HepG2 (cell line): ENCODE measurements at regions not wholly inside any gene's neighbourhood (a gene's known extent, or its start where the extent isn't known, plus 50 kb on each side); places are given as distances from the start of the nearest gene placed in this dataset.

ENCODE experiments used
- ATAC-seq: fragments of 200-7000 bp; cut with Tn5 transposase; 3 replicates; pipeline ENCODE4 v1.9.1; 2020; ENCODE audit warnings: mild to moderate bottlenecking, moderate library complexity
- BruUV-seq: library from RNA; stranded (reverse); fragments of 400-500 nt; replicated peaks from 2 replicates; lab custom pipeline; 2021; lab: Mats Ljungman, UMichigan
- CTCF ChIA-PET: fragments of 300-600 bp; formaldehyde crosslinking; extraction: SDS; loops from one replicate; lab custom pipeline; 2021; ENCODE audit warnings: low total read pairs, inconsistent platforms, low intra/inter-chr PET ratio; lab: Yijun Ruan, JAX
- POLR2A ChIA-PET: fragments of 350-600 bp; sonication (Branson Sonifier 250); formaldehyde crosslinking; loops from one replicate; lab custom pipeline; 2020; ENCODE audit warnings: antibody characterized with exemption, inconsistent platforms; lab: Yijun Ruan, JAX
- DNase-seq: peaks from one replicate; pipeline ENCODE4 v3.0.0-alpha.2; 2015; ENCODE audit warnings: low spot score
- FAIRE-seq: peaks from 3 replicates; lab custom pipeline; 2011; peaks lifted over from hg19 to GRCh38; lab: Jason Lieb, UNC
- H2AFZ ChIP-seq: one replicate; pipeline ENCODE4 v1.6.1; 2011; ENCODE audit warnings: low read length, inconsistent platforms
- H3K27ac ChIP-seq: fragments of 300-600 bp; 3 replicates; pipeline ENCODE4 v1.8.0; 2011; ENCODE audit warnings: mixed run types, mild to moderate bottlenecking, mixed read lengths, low read length, inconsistent platforms; ENCODE audit not compliant: insufficient read depth; ENCODE audit errors: extremely low read length
- H3K27me3 ChIP-seq, 2 experiments: fragments of 200-600 bp in 1 of 2; 2 replicates in 1 of 2; 3 replicates in 1 of 2; pipeline versions ENCODE4 v1.6.0 to v1.8.0; 2011; ENCODE audit warnings: low read length in 2 of 2, mild to moderate bottlenecking in 2 of 2, moderate library complexity in 2 of 2, inconsistent platforms in 1 of 2; ENCODE audit not compliant: insufficient read depth in 2 of 2, control insufficient read depth in 1 of 2
- H3K36me3 ChIP-seq, 2 experiments: fragments of 200-600 bp in 1 of 2; replicated peaks in 1 of 2; 2 replicates in 1 of 2; 3 replicates in 1 of 2; pipeline versions ENCODE4 v1.5.1 to v1.8.0; 2011; ENCODE audit warnings: low read length in 2 of 2, inconsistent platforms in 1 of 2; ENCODE audit not compliant: insufficient read depth in 2 of 2, control insufficient read depth in 1 of 2
- H3K4me1 ChIP-seq: 2 replicates; pipeline ENCODE4 v1.5.1; 2012; ENCODE audit warnings: low read length, inconsistent platforms; ENCODE audit not compliant: insufficient read depth
- H3K4me2 ChIP-seq: 2 replicates; pipeline ENCODE4 v1.6.0; 2011; ENCODE audit warnings: low read depth, low read length, inconsistent platforms
- H3K4me3 ChIP-seq, 3 experiments: fragments of 200-600 bp in 1 of 3; sonication (generic), shearing (Covaris generic) in 1 of 3; replicated peaks in 1 of 3; 2 replicates each; pipeline ENCODE4 v1.5.1; 2011 to 2016; ENCODE audit warnings: low read length in 3 of 3, inconsistent platforms in 2 of 3, low read depth in 2 of 3, mild to moderate bottlenecking in 2 of 3, control low read depth in 1 of 3, mixed read lengths in 1 of 3; ENCODE audit not compliant: insufficient read depth in 1 of 3
- H3K79me2 ChIP-seq: one replicate; pipeline ENCODE4 v1.6.1; 2011; ENCODE audit warnings: low read length, inconsistent platforms; ENCODE audit not compliant: insufficient read depth
- H3K9ac ChIP-seq: 2 replicates; pipeline ENCODE4 v1.6.0; 2011; ENCODE audit warnings: mild to moderate bottlenecking, low read depth, low read length, inconsistent platforms; ENCODE audit not compliant: insufficient read depth
- H3K9me3 ChIP-seq: 2 replicates; pipeline ENCODE4 v1.5.1; 2012; ENCODE audit warnings: mild to moderate bottlenecking, low read length
- H4K20me1 ChIP-seq: 2 replicates; pipeline ENCODE4 v1.6.0; 2011; ENCODE audit warnings: inconsistent platforms, mild to moderate bottlenecking, low read length, moderate library complexity; ENCODE audit not compliant: insufficient read depth
- SMAD3 ChIP-seq: sonication (generic); formaldehyde crosslinking; IDR thresholded peaks from 2 replicates; pipeline ENCODE4 v1.4.0; 2020; ENCODE audit warnings: missing genetic modification reagents
- YY1 ChIP-seq: IDR thresholded peaks from 2 replicates; pipeline ENCODE4 v1.6.1; 2011; ENCODE audit warnings: low read length, low read depth, moderate library complexity, mild to moderate bottlenecking; ENCODE audit not compliant: insufficient read depth, insufficient replicate concordance
- ZNF777 ChIP-seq: sonication (generic); formaldehyde crosslinking; IDR thresholded peaks from 2 replicates; pipeline ENCODE4 v1.4.0; 2020; ENCODE audit warnings: missing genetic modification reagents
- WGBS: methylation state at CpG from one replicate; pipeline ENCODE4 v1.1.6; 2017; ENCODE audit warnings: low lambda C conversion rate; 5-methylcytosine and 5-hydroxymethylcytosine counted together
- in situ Hi-C: cut with HindIII; loops from 2 replicates; pipeline ENCODE4 v1.10.0; 2017; ENCODE audit warnings: low pct_unique_long_range_greater_than_20kb; ENCODE audit not compliant: extremely low pct_ligation_motif_present
- intact Hi-C: fragments of 100-400 bp; cut with micrococcal nuclease; formaldehyde crosslinking; loops from one replicate; pipeline ENCODE4 v1.10.0; 2022; ENCODE audit not compliant: unreplicated experiment

- Histone ChIP-seq H3K4me2 (no peak overlapping the region), H3K9me3 (no peaks in the 10 kb centered on the region), H3K27me3 (peaks cover 0 to 6% of the 10 kb centered on the region in 2 experiments; a peak in 1 of 5 replicates), H3K4me1 (no peaks in the 10 kb centered on the region), H3K4me3 (no peak overlapping the region), H3K79me2 (no peaks in the 10 kb centered on the region), H3K9ac (no peak overlapping the region), H4K20me1 (no peaks in the 10 kb centered on the region), H2AFZ (no peak overlapping the region), H3K36me3 (no peaks in the 10 kb centered on the region), H3K27ac (no peak overlapping the region)
- in situ Hi-C loops, result no loop called here
- 42% methylated on average over 2 of the region's 2 CpGs for WGBS
- DNase-seq (no peak), ATAC-seq (no peak), FAIRE-seq (no peak)
- intact Hi-C loops, result no loop called here
- BruUV-seq, result no TSS peak
- TF ChIP-seq ZNF777 (CRISPR knock-in tag), result no peak
- no peak for TF ChIP-seq SMAD3
- CTCF ChIA-PET, result no interaction called here
- POLR2A ChIA-PET, result no interaction called here
These were observed 114.2 kb upstream of the SPIN1 start for GRCh38 chr9:88274078-88274477.

- 39% methylated on average over 4 of the region's 6 CpGs for WGBS
- no peaks in the 10 kb centered on the region for H3K4me1 ChIP-seq
- H3K36me3 ChIP-seq, result no peaks in the 10 kb centered on the region
- no peak overlapping the region for H2AFZ ChIP-seq
- CTCF ChIA-PET, result no interaction called here
- in situ Hi-C loops (no loop called here), intact Hi-C loops (no loop called here)
- DNase-seq (no peak), FAIRE-seq (no peak), ATAC-seq (peak; percentile 69)
- BruUV-seq, result no TSS peak
- POLR2A ChIA-PET, result no interaction called here
- H3K27me3 ChIP-seq, result peaks cover 0 to 2% of the 10 kb centered on the region in 2 experiments; a peak in 1 of 5 replicates
- no peaks in the 10 kb centered on the region for H3K9me3 ChIP-seq
- H3K9ac ChIP-seq, result no peak overlapping the region
- H4K20me1 ChIP-seq, result no peaks in the 10 kb centered on the region
- no peak overlapping the region for H3K4me3 ChIP-seq
- H3K79me2 ChIP-seq, result no peaks in the 10 kb centered on the region
- no peak for TF ChIP-seq YY1
- H3K4me2 ChIP-seq, result no peak overlapping the region
- no peak overlapping the region for H3K27ac ChIP-seq
These were observed 115.3 kb upstream of the SPIN1 start for GRCh38 chr9:88272986-88273385.
